NCI-H2227 (cell line): ENCODE measurements at regions not wholly inside any gene's neighbourhood (a gene's known extent, or its start where the extent isn't known, plus 50 kb on each side); places are given as distances from the start of the nearest gene placed in this dataset.
"Not testable (repeated sequence)": the region's sequence is repeated elsewhere in the genome, so short reads cannot be mapped to it uniquely, and the experiment has no call there.

Source experiments
- DNase-seq: peaks from one replicate; lab custom pipeline; 2025; ENCODE audit not compliant: unreplicated experiment; lab: John Stamatoyannopoulos, UW

DNA sequence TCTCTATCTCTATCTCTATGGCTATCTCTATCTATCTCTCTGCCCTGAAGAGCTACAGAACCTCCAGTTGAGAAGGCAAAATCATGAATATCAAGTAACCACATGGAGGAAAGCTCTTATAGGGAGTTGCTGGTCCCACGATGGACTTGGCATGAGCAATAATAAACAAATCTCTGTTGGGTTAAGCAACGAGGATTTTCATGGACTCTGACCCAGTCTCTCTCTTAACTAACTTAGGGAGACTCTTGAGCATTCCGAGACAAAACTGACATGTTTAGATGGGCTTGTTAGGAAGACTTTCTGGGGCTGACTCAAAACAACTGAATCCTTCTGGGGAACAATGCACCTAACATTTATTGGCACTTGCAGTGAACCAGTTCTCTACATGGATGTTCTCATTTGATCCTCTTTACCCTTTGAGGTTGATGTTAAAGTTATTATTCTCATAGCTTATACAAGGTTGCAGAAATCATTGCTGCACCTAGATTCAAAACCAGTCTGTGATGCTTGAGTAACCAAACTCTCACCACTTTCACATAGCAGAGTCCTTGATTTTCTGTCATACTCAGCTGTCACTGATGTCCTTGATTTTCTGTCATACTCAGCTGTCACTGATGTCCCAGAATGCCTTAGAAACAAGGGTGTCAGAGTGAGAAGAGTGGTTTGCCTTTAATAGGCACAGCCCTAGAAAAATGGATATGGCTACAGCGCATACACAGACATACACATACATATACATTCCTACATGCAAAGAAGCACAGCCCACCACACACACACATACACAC is 354.6 kb upstream of the MAF start:
- DNase-seq = no peak

DNA sequence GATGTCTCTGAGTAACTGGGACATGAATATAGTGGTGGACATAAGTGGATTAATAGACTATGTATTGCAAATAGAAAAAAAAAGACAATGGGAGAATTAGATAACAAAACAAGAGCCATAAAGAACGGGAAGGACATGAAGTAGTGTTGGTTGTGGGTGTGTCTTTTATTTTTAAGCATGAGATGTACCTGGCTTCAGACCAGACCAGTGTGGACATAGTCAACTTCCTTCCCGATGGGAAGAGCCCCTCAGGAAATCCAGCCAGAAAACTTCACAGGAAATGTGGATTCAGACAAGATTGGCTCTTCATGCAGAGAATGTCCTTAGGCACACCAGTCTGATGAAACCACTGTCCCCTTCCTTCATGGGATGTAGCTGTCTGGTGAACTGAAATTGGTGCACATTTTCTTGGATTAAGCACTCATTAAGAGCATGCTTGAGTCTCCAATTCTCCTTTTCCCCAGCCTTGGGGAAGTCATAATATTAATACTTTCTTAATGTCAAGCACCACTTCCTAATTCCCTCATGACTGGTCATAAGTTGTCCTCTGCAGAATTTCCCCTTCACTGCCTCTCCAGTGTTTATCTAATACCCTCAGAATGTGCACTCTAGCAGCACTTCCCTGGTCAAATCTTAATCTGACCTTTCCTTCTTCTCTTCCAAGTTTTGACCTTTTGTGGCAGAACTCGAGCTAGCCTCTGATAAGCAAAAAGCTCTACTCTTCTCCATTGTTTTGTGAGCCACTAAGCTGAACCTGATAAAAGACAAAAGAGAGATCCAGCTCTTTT is 350.6 kb upstream of the MAF start:
- no peak for DNase-seq

DNA sequence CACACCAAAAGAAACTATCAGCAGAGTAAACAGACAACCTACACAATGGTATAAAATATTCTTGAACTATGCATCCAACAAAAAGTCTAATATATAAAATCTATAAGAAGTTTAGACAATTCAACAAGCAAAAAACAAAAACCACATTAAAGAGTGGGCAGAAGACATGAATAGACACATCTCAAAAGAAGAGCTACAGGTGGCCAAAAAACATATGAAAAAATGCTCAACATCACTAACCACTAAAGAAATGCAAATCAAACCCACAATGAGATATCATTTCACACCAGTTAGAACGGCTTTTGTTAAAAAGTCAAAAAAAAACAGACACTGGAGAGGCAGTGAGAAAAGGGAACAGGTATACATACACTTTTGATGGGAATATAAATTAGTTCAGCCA is 348.9 kb upstream of the MAF start:
- no peak for DNase-seq

DNA sequence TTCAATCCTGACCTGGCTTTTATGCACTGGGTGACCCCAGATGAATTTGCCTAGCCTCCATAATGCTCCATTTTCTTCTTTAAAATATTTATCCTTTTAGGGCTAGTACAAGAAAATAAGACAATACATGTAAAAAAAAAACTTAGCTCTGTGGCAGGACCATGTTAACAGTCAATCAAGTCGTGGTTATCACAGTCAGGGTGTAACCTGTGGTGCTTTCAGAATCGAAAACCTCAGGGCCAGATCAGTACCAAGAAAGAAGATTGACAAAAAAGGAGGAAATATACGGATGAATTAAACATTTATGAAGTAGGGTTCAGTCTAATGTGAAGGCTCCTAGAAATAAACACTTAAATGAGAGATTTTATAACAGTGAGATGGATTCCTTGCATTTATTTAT is 347.2 kb upstream of the MAF start:
- DNase-seq = no peak

DNA sequence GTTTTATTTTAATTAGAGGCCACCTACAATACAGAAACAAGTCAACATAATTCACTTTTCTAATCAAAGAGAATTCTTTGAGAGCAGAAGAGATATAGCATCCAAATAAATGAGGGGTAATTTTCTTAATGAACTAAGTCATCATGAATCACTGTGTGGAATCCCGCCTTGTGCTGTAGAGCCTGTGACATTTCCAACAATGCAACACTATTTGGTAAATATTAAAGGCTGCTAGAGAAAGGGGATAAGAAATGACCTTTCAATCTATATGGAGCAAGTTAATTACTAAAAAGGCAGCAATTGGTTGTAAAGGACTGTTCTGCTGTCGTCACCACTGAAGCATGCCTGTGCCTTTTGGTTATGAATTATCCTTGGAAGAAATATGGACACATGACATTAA is 345.7 kb upstream of the MAF start:
- DNase-seq = no peak

DNA sequence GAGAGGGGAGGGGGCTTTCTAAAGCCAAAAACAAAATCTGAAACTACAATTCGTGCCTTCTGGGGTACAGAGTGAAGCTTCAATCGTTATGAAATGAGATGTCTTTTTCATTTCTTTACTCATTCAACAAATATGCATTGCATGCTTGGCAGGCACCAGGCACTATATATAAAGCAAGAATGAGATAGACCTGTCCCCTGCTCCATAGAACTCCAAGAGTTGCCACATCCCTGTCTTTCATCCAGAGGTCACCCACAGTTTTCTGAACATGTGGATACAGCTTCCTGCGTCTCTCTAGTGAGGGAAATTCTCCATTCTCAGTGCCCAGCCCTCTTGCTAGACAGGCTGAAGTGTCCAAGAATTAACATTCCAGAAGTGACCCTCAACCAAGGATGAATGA is 343.2 kb upstream of the MAF start:
- DNase-seq = no peak

DNA sequence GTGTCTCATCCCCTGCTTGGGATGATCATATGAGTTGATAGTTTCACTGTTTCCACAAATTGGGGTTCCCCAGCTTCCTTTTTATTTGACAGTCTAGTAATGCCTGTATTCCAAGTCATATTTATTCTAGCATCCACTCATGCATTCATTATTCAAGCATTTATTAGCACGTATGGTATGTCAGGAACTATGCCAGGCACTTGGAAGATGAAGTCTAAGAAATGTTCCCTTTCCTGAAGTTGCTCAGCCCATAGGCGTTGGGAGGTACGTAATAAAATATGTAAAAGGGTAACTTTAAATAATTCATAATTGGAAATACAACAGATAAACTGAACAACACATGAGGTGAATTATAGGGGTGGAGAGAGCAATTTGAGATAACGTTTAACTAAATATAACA is 338.0 kb upstream of the MAF start:
- DNase-seq = no peak

DNA sequence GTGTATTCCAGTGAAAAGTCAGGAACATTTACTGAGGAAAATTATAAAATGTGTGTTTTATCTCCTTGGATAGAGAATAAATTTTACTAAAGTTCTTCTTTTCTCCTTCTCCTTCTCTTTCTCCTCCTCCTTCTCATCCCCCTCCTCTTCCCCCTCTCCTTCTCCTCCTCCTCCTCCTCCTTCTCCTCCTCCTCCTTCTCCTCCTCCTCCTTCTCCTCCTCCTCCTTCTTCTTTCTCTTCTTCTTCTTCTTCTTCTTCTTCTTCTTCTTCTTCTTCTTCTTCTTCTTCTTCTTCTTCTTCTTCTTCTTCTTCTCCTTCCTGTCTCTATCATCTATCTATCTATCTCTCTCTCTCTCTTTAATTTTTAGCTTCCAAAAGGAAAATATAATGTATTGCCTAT is 337.1 kb upstream of the MAF start:
- not testable (repeated sequence) for DNase-seq

DNA sequence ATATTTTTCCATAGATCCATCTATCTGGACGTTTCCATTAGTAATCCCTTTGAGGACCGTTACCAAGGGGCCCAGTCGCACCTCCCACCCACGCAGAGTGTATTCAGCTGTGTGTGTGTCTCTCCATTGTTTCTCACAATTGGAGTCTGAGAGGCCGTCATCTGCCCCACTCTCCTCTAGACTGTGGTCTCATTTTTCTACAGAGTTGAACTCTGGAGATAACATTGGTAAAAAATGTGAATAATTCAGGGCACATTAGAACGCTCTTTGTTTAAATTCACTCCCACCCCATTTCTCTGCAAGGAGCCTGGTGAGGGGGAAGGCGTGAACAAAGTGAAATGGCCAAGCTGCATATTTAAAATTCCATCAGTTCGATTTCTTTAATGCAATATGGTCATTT is 333.1 kb upstream of the MAF start:
- DNase-seq = no peak

DNA sequence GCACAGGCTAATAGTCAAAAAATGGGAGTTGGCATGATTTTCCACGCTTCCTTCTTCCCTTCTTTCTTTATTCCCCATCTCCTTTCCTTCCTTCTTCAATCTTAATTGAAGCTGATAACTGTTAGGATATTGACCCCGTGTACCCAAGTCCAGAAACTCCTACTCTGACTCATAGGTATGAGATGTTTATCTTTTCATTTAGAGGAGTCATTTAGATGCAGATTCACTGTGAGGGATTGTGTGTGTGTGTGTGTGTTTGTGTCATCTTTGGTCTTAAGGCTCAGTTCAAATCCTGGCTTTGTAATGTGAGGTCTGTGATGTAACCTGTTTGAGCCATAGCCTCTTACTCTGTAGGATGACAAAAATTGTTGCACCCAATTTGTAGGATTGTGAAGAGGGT is 332.0 kb upstream of the MAF start:
- DNase-seq = no peak

DNA sequence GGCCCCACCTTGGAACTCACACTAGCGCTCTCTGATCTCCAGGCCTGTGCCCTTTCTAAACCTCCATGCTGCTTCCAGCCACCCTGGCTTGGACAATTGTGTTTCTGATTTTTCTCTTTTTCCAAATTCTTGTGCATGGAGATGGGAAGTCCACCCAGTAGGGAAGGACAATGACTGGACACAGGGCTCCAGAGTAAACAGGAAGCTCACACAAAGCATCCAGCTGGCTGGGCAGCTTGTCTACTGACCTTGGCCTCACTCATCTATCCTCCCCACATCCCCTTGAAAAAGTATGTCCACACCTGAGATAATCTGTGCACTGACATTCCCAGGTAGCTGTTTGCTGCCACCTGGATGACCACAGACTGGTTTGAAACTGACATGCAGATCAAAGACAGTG is 331.2 kb upstream of the MAF start:
- no peak for DNase-seq

DNA sequence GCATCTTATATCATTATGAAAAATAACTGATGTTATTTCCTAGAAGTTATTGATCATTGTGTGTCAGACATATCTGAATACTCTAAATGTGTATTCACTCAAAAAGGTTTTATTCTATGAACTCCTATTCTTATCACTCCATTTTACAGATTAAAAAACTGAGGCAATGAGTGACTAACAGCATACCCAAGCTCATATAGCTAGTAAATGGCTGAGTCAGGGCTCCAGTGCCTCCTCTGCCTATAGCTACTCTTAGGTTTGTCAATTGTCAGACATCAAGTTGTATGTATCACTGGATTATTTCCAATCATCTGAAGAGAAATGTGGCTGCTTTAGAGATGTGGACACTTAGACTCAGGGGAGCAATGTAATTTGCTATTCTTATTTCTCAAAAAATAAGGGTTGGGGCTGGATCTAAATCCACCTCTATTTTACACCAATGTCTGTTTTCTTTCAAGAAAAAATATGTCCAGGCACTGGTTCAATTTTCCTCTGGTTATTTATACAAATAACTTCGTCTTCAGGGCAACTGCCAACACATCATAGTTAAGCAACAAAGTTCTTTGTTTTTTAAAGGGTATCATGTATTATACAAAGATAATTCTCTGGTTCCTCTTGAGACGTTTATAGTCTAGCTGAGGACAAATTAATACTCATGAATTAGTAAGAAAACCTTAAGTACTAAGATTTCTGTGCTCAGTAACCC is 328.9 kb upstream of the MAF start:
- DNase-seq = no peak

DNA sequence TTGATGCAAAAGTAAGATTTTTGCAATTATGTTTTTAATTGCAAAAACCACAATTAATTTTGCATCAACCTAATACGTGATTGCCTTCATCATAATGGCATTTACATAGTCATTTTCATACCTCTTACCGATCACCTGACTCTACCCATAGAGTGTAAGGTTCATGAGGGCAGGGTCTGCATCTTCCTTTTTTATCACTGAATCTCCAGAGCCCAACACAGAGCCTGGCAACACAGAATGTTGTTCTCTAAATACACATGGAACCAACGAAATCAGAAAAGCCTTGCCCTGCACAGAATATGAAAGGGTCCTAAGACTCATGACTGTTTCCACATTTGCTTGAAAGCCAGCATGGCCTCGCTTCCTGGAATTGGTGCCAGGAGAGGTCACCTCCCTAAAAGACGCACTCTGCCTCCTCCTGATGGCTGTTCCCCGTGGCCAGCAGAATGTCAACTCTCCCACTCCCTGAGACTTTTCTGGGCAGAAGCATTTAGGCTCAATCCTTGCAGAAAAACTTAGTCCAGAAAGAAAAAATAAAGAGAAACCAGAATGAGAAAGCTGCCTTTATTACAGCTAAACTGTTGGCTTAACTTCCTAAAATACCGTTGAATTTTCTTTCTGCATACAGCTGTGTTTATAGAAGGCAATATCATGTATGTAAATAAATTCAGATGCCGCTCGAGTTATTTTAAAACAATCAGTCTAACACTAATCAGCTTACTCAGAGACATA is 327.8 kb upstream of the MAF start:
- DNase-seq = no peak

DNA sequence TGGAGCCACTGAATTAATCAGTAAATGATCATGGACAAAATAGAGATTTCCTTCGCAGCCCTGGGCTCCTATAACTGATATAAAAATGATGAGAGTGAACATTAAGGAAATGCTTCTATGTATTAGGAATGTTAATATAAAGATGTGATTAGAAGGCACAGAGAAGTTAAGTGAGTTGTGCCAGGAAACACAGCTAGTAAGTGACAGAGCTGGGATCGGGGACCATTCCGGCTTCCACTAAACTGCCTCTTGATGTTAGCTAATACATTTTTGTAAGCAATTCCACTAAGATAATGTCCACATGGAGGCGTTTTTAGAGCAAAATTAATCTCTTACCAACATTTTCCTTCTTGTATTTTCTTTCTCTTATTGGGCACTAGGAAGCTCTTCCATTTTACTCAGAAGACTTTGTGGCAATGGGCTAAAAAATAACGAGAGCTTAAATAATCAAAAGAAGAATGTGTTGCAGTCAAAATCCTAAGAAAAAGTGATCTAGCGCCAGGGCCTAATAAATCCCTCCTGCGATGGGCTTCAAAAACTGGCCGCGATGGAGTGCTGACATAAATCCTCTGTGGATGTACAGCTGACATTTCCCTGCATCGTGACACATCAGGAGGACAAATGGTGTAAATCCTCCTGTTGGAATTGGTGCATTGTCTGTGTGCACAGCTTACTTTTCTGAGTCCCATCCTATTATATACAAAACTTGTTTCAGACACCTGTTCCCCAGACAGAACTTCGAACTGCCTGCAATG is 326.1 kb upstream of the MAF start:
- no peak for DNase-seq

DNA sequence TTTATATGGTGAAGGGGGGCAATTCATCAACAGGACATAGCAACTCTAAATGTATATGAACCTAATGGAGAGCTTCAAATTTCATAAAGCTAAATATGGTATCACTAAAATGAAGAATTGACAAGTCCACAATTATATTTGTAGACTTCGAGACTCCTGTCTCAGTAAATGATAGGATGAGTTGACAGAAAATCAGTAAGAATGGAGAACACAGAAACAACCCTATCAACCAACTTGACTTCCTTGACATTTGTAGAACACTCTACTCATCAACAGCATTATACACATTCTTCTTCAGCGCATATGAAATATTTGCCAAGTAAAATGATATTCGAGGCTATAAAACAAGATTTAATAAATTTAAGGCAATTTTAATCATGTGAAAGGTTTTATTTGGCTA is 322.9 kb upstream of the MAF start:
- no peak for DNase-seq

DNA sequence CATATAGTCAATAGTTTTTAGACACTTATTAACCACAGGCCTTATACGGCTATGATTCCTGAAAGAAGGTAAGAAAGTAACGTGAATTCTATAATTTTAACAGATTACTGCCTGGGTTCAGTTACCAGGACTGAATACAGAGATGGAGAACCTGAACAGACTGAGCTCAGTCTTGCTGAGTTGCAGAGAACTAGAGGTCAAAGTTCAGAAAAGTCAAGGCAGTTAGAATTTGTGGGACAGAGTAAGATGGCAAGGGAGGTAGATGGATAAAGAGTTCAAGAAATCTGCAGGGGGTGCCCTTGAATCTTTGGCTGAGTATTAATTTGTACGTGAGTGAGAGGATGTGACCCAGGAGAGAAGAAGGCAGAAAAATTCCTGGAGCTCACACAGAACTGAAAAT is 320.1 kb upstream of the MAF start:
- no peak for DNase-seq

DNA sequence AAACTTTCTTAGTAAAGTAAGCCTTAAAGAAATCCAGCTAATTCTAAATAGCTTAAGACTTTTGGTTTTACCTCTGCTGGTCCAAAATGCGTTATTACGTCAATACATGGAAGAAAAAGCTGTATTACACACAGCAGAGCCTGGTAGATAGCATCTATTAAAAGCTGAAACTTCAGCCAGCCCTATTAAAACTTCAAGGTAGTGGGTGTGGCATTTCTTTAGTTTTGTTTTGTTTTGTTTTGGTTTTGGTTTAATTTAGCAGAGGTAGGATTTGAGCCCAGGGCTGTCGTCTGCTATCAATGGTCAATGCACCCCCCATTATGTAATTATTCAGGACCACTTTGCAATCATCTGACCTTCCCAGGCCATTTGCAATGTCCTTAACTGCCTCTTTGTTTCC is 318.4 kb upstream of the MAF start:
- DNase-seq = no peak

DNA sequence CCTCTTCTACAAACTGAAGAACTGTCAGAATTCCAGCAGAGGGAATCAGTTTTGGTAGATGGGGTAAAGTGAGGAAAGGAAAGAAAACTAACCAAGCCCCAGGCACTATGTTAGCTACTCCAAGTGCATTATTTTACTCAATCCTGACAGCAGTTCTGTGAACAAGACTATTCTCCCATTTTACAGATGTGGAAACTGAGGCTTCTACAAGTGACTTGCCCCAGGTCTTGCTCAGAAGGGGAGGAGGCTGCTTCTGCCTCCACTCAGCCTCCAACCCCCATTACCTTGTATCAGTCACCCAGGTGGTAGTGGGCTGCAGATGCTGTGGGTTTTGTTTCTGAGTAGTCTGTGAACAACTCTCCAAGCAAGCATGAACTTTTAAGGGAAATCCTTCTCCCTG is 315.2 kb upstream of the MAF start:
- no peak for DNase-seq

DNA sequence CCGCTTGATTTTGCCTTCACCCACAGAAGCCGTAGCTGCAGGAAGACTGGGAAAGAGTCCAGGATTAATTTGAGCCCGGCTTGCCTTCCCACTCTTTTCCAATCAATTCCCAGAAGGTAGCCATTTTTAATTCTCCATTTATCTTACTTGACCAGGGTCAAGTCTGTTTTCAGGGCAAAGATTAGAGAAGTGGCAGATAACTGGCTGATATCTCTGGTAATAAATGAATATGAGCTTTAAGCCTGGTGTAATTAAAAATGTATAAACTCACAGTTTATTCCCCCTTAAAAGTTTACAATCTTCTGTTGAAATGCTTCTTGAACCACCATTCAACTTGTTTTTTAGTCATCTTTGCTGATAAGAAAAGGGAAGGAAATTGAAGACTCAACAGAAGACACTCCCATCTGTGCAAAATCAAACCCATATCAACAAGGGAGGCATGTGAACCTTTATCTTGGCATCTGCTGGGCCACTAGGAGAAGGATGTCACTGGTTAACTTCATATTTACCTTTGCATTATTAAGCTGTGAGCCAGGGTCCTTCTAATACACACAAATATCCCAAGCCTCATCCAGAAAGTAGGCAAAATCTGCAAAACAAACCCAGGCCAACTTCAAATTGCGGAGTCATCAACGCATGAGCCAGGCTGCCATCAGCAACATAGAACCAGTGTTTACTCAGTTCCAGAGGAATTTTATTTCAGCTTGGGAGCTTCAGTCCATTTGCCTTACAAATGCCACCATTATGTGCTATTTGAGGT is 314.6 kb upstream of the MAF start:
- no peak for DNase-seq
